K562 (cell line): ENCODE measurements at regions not wholly inside any gene's neighbourhood (a gene's known extent, or its start where the extent isn't known, plus 50 kb on each side); places are given as distances from the start of the nearest gene placed in this dataset.

ENCODE experiments used
- MGA ChIP-seq: fragments of 450-650 bp; IDR thresholded peaks from 2 replicates; pipeline ENCODE4 v1.6.1; 2016; ENCODE audit warnings: mild to moderate bottlenecking, moderate library complexity
- VEZF1 ChIP-seq: fragments of 200-800 bp; sonication (Bioruptor generic); IDR thresholded peaks from 2 replicates; pipeline ENCODE4 v1.6.1; 2017; ENCODE audit warnings: missing genetic modification characterization, missing compliant biosample characterization
- ZNF324 ChIP-seq: fragments of 250-450 bp; sonication (Bioruptor Pico); IDR thresholded peaks from 2 replicates; pipeline ENCODE4 v1.4.0; 2020; ENCODE audit warnings: mild to moderate bottlenecking

- TF ChIP-seq MGA (no peak), ZNF324 (CRISPR knock-in tag) (no peak), VEZF1 (CRISPR knock-in tag) (no peak)
Measured at GRCh38 chr7:86962623-86963022, 96.8 kb downstream of the ELAPOR2 start (continued).
